ENCODE measurements at regions not wholly inside any gene's neighbourhood (a gene's known extent, or its start where the extent isn't known, plus 50 kb on each side); places are given as distances from the start of the nearest gene placed in this dataset.

DNA sequence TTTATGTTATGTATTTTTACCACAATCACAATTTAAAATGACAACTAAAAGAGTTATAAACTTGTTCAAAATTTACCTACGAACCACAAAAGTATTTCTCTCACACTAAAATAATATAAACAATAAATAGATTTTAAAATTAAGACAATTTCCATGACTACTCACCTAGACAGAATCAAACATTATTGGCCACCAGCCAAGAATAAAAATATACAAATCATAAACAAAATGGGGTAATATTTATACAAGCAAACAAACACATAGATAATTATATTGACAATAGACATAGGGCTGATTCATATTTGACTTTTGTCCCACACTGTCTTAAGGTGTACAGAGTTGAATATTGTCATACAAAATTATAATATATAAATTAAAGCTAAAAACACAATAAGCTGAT is 119.6 kb upstream of the ZNF92 start:
- Histone ChIP-seq H3K4me2 (ENCODE audit: low read depth, low read length, poor library complexity, severe bottlenecking) (no peak overlapping the region), H3K36me3 (ENCODE audit: insufficient read depth, low read length) (no peaks in the 10 kb centered on the region), H2AFZ (ENCODE audit: low read length) (no peak overlapping the region), H3F3A (ENCODE audit: low read depth) (no peaks in the 10 kb centered on the region), H3K9me2 (replicated peaks; ENCODE audit: low read depth, low read length) (no peaks in the 10 kb centered on the region), H3K9ac (ENCODE audit: low read depth, low read length, poor library complexity, severe bottlenecking) (no peak overlapping the region), H3K27me3 (ENCODE audit: insufficient read depth, low read length, poor library complexity, severe bottlenecking) (no peaks in the 10 kb centered on the region), H3K9me3 (ENCODE audit: insufficient read depth, low read depth, low read length) (no peaks in the 10 kb centered on the region), H3K4me1 (ENCODE audit: insufficient read depth, low read length, poor library complexity, severe bottlenecking) (no peaks in the 10 kb centered on the region), H3K4me3 (ENCODE audit: low read length, poor library complexity, severe bottlenecking) (no peak overlapping the region), H4K20me1 (ENCODE audit: insufficient read depth, low read length, poor library complexity, severe bottlenecking) (no peaks in the 10 kb centered on the region), H3K79me2 (ENCODE audit: insufficient read depth, low read length) (no peaks in the 10 kb centered on the region)
- TF ChIP-seq, protein P1, sequence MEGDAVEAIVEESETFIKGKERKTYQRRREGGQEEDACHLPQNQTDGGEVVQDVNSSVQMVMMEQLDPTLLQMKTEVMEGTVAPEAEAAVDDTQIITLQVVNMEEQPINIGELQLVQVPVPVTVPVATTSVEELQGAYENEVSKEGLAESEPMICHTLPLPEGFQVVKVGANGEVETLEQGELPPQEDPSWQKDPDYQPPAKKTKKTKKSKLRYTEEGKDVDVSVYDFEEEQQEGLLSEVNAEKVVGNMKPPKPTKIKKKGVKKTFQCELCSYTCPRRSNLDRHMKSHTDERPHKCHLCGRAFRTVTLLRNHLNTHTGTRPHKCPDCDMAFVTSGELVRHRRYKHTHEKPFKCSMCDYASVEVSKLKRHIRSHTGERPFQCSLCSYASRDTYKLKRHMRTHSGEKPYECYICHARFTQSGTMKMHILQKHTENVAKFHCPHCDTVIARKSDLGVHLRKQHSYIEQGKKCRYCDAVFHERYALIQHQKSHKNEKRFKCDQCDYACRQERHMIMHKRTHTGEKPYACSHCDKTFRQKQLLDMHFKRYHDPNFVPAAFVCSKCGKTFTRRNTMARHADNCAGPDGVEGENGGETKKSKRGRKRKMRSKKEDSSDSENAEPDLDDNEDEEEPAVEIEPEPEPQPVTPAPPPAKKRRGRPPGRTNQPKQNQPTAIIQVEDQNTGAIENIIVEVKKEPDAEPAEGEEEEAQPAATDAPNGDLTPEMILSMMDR (conservative IDR thresholded peaks at IDR 0.05; ENCODE audit: low read length): no peak
- TF ChIP-seq EZH2phosphoT487 (IDR thresholded peaks at IDR 0.05; ENCODE audit: borderline replicate concordance): no peak

DNA sequence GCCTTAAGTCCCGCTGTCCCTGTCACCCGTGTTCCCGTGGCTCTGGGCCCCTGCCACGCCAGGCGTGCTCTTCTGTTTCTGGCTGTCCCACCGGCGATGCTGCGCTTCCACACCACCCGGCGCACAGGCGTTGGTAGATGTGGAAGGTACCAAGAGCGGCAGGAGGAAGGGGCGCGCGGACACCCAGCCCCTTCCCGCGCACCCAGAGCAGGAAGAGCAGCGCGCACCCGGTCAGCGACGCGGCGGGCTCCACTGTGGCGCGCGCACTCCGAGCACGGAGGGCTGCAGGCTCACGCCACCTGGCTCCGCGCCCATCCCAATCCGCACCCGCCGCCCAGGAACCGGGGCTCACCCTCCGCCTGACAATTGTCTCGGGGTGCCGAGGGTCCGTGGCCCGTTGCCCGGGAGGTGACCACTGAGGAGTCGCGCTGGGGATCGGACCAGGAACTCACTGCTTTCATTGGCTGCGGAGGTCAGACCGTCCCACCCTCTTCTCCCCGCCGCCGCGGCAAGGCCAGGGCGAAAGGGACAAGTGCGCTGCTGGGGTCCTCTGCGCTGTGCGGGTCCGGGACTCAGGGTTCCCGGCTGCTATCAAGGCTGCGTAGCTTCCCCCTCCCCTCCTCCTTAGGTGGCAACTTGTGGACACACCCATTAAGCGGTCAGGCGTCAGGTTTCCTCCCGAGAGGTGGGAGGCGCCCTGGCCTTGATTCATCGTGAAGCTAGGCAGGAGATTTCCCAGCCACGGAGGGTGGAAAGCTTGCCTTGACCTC is 121.6 kb upstream of the ZNF92 start:
- no peaks in the 10 kb centered on the region for H4K20me1 ChIP-seq (ENCODE audit: insufficient read depth, low read length, poor library complexity, severe bottlenecking)
- TF ChIP-seq, protein P1 (conservative IDR thresholded peaks at IDR 0.05; ENCODE audit: low read length): no peak
- TF ChIP-seq EZH2phosphoT487 (IDR thresholded peaks at IDR 0.05; ENCODE audit: borderline replicate concordance): no peak
- no peaks in the 10 kb centered on the region for H3K9me3 ChIP-seq (ENCODE audit: insufficient read depth, low read depth, low read length)
- no peaks in the 10 kb centered on the region for H3F3A ChIP-seq (ENCODE audit: low read depth)
- no peak overlapping the region for H3K9ac ChIP-seq (ENCODE audit: low read depth, low read length, poor library complexity, severe bottlenecking)
- H3K79me2 ChIP-seq (ENCODE audit: insufficient read depth, low read length): no peaks in the 10 kb centered on the region
- H3K9me2 ChIP-seq (replicated peaks; ENCODE audit: low read depth, low read length): no peaks in the 10 kb centered on the region
- no peaks in the 10 kb centered on the region for H3K4me1 ChIP-seq (ENCODE audit: insufficient read depth, low read length, poor library complexity, severe bottlenecking)
- no peak overlapping the region for H2AFZ ChIP-seq (ENCODE audit: low read length)
- no peaks in the 10 kb centered on the region for H3K36me3 ChIP-seq (ENCODE audit: insufficient read depth, low read length)
- no peak overlapping the region for H3K4me2 ChIP-seq (ENCODE audit: low read depth, low read length, poor library complexity, severe bottlenecking)
- H3K4me3 ChIP-seq (ENCODE audit: low read length, poor library complexity, severe bottlenecking): no peak overlapping the region
- no peaks in the 10 kb centered on the region for H3K27me3 ChIP-seq (ENCODE audit: insufficient read depth, low read length, poor library complexity, severe bottlenecking)

DNA sequence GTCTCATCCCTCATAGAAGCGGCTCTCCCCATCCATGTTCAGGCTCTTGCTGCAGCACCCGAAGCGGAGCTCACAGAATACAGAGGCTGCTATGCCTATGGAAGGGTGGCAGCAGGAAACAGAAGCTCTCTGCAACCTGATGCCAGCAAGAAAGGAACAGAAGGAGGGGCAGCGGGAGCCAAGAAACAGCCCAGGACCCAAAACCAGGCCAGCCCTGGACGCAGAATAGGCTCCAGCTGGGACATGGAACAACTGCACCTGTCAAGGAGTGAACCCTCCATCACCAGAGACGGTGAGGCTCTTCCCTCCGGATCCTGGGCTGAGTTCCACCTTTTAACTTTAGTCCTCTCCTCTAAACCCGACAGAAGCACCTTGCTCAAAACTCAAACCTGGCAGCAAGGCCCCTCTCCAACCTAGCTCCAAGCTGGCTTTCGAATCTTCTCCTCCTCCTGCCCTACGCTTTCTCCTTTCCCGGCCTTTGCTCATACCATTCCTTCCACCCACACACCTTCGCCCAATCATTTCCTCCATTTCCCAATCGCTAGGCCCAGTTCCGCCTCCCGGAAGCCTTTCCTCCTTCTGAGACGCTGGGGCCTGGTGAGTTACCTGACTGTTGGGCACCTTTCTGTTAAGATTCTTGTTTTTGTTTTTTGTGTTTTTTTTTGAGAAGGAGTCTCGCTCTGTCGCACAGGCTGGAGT is 122.8 kb upstream of the ZNF92 start:
- no peaks in the 10 kb centered on the region for H3K79me2 ChIP-seq (ENCODE audit: insufficient read depth, low read length)
- no peak overlapping the region for H3K4me2 ChIP-seq (ENCODE audit: low read depth, low read length, poor library complexity, severe bottlenecking)
- H3K4me1 ChIP-seq (ENCODE audit: insufficient read depth, low read length, poor library complexity, severe bottlenecking): no peaks in the 10 kb centered on the region
- H4K20me1 ChIP-seq (ENCODE audit: insufficient read depth, low read length, poor library complexity, severe bottlenecking): no peaks in the 10 kb centered on the region
- H3K9me2 ChIP-seq (replicated peaks; ENCODE audit: low read depth, low read length): no peaks in the 10 kb centered on the region
- H3K9ac ChIP-seq (ENCODE audit: low read depth, low read length, poor library complexity, severe bottlenecking): no peak overlapping the region
- TF ChIP-seq, protein P1 (conservative IDR thresholded peaks at IDR 0.05; ENCODE audit: low read length): no peak
- TF ChIP-seq EZH2phosphoT487 (IDR thresholded peaks at IDR 0.05; ENCODE audit: borderline replicate concordance): no peak
- no peaks in the 10 kb centered on the region for H3K36me3 ChIP-seq (ENCODE audit: insufficient read depth, low read length)
- H3K4me3 ChIP-seq (ENCODE audit: low read length, poor library complexity, severe bottlenecking): no peak overlapping the region
- no peaks in the 10 kb centered on the region for H3K27me3 ChIP-seq (ENCODE audit: insufficient read depth, low read length, poor library complexity, severe bottlenecking)
- no peaks in the 10 kb centered on the region for H3K9me3 ChIP-seq (ENCODE audit: insufficient read depth, low read depth, low read length)
- no peak overlapping the region for H2AFZ ChIP-seq (ENCODE audit: low read length)
- H3F3A ChIP-seq (ENCODE audit: low read depth): no peaks in the 10 kb centered on the region
